HG03439 (cell line): ENCODE measurements at regions not wholly inside any gene's neighbourhood (a gene's known extent, or its start where the extent isn't known, plus 50 kb on each side); places are given as distances from the start of the nearest gene placed in this dataset.
"Not testable (repeated sequence)": the region's sequence is repeated elsewhere in the genome, so short reads cannot be mapped to it uniquely, and the experiment has no call there.

Experiments used
- ATAC-seq: cut with Tn5 transposase; IDR thresholded peaks from one replicate; pipeline ENCODE4 v1.9.1; 2021; ENCODE audit warnings: mild to moderate bottlenecking, moderate library complexity; ENCODE audit not compliant: unreplicated experiment

- no peak for ATAC-seq
Observed at GRCh38 chr5:104606258-104606829, 1043.8 kb upstream of the NUDT12 start.

DNA sequence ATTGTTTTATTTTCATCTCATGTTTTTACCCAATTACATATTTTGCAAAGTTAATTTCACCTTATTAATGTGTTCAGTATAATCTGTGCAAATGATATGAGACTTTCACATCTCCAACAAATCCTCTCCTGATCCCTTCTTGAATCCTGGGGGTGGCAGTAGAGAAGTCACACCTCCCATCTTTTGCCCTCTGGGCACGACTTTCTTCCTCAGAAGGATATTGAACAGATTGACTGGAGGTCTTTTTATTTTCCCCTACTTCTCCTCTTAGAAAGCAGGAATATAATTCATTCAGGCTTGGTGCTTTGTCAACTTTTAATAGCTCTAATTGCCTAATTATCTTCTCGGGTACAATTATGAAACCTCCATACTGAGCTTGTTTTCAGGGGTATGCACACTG is 1037.1 kb upstream of the NUDT12 start:
- no peak for ATAC-seq

DNA sequence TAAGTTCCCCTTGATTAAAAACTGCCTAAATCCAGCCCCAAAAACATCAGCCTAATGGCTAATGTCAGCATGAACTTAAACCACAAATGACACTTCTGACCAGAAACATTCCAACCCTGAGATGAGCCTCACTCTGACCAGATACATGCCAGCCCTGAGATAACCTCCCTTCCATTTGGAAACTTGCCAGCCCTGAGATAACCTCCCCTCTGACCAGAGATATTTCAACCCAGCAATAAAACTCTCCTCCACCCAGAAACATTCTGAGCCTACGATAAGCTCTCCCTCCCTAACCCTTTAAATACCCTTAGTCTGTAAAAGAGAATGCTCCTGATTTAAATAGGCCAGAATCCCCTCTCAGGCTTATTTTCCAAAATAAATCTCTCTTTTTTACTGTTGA is 1035.7 kb upstream of the NUDT12 start:
- no peak for ATAC-seq

DNA sequence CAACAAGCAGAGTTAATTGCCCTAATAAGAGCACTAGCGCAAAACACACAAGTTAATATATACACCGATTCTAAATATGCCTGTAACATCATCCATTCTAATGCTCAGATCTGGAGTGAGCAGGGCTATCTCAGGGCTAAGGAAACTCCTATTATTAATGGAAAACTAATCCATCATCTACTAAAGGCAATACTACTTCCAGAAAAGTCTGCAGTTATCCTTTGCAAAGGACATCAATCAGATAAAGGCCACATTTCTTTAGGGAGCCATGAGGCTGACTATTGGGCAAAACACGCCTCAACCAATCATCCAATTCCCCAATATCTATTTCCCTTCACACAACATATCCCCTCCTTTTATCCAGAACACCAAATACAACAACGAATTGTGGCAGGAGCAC is 1032.3 kb upstream of the NUDT12 start:
- no peak for ATAC-seq

DNA sequence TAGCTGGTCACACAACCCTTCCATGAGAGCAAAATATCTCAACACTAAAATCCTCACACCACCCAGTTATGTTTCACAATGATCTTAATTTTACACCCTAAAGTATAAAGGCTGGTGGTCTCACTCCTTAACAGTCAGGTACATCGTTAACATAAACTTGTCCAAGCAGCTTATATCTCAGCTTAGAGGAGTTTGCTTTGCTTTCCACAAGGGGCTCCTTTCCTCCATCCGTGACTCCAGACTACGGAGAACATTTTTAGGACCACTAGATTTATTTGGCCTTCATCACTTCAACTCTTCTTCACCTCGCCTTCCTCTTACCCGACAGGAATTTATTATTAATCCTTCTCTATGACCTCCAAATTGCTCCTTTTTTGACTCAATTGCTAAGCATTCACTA is 1014.1 kb upstream of the NUDT12 start:
- no peak for ATAC-seq

DNA sequence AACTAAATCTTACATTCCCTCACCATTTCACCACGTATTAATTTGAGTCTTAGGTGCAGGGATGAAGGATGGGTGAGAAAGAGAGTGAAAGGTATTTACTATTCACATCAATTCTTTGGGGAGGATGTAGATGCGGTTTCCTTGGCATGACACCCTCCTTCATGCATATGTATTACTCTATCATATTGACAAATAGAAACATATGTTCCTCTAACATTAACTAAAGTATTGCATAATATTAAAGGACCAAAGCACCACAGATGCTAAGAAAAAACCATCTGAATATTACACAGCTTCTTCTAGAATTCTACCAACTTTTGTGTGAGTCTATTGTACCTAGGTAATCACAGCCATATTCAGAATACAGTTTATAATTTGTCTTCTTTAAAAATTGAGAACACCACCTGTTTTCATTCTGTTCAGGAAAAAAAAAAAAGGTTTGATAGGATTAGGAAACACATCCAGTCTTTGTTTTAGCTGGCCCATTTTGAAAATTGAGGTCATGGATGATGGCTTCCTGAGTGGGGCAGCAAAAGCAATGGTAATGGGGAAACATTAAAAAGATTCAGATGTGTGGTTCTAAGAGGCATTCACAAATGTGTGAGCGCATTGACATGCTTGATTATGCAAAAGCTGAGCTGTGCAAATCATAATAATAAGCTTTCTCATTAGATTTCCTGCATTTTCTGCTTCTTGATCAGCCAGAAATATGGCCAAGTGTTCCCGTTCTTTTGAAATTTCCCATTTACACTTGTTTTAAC is 1011.5 kb upstream of the NUDT12 start:
- ATAC-seq = no peak

- ATAC-seq = no peak
Observed at GRCh38 chr5:104569621-104570020, 1007.0 kb upstream of the NUDT12 start.

- no peak for ATAC-seq
Observed at GRCh38 chr5:104564530-104564929, 1001.9 kb upstream of the NUDT12 start.

DNA sequence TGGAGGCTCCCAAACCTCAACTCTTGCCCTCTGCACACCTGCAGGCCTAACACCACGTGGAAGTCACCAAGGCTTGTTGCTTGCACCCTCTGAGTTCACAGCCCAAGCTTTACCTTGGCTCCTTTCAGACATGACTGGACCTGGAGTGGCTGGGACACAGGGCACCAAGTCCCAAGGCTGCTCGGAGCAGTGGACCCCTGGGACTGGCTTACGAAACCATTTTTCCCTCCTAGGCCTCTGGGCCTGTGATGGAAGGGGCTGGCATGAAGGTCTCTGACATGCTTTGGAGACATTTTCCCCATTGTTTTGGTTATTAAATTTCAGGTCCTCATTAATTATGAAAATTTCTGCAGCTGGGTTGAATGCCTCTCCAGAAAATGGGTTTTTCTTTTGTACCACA is 994.4 kb upstream of the NUDT12 start:
- no peak for ATAC-seq

DNA sequence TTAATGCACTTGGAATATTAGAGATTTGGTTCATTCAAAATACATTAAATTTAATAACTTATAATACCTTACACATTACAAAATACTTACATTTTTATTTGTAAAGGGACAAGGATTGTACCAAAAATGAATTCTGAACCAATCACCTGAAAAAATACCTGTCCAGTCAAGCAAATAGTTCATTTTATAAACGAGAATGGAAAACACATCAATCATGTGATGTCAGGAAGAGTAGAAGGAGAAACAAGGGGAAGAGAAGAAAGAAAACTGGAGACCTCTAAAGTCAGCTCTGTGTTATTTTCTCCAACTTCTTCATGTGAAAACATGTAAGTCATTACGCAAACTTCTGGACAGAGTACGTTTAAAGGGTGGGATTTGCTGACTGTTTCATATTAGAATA is 989.0 kb upstream of the NUDT12 start:
- no peak for ATAC-seq

DNA sequence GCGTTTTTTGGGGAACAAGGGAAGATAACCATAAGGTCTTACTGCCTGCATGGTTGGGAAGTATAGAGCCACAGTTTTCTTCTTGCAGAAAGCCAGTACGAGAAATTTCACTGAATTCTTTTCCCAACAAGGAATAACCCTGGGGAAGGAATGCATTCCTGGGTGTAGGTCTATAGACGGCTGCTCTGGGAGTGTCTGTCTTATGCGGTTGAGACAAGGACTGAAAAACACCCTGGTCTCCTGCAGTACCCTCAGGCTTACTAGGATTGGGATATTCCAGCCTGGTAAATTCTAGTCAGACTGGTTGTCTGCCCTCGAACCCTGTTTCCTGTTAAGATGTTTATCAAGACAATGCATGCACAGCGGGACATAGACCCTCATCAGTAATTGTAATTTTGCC is 984.3 kb upstream of the NUDT12 start:
- ATAC-seq = not testable (repeated sequence)

- no peak for ATAC-seq
Observed at GRCh38 chr5:104541141-104541785, 978.7 kb upstream of the NUDT12 start.

DNA sequence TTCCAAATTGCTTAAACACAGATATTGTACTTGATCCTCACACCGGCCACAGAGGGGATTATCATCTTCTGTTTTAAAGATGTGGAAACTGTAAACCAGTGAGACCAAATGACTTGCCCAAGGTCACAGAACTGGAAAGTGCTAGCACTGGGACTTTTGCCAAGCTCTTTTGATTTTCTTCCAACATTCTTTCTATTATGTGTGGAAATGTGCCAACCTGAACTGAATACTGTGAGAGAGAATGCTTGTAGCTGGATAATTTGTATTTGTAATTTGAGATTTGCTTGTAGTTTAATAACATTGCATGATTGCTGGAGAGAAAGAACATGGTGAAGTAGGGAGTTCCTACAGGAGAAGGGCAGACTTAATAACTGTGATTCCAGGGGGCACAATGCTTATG is 977.9 kb upstream of the NUDT12 start:
- no peak for ATAC-seq

DNA sequence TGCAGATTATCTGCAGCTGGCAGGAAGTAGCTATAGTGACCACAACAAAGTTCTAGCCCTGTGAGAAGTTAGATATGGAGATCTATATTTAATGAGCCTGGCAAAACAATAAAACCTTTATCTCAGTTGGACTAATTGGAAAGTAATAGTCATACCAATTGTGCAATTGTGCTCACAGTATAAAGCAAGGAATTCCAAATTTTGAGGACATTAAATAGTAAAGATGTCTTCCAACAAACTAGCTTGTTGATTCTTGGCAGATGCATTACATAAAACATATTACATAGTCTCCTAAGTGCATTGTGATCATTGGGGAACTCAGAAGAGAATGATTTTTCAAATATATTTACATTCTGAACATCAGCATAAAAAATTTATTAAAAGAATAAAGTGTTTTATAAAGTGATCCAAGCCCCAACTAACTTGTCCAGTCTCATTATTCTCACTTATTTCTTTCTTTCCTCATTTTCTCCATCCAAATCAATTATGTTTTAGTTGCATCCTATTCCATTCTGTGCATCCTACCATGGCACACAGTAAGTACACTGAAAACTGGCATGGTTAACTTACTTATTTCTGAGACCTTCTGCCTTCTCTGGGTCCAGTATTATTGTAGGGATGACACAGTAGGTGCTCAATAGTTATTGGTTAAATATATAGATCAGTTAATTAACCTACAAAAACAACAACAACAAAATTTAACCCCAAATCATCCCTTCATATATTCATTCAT is 977.2 kb upstream of the NUDT12 start:
- ATAC-seq = no peak

DNA sequence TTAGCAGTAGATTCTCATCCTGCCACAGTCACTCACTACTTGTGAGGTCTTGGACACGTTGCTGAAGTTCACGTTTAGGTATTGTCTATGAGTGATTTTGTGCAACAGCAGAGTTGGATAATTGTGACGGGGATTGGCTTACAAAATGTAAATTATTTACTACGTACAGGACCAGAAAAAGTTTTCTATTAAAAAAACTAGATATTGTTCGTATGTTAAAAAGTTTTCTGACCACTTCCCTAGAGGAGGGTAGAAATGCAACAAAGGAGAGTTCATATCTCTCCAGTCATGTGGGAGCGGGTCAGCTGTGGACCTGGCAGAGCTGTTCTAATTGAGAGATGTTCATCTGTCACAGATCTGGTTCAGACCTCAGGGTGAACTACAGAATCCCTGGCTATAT is 976.1 kb upstream of the NUDT12 start:
- no peak for ATAC-seq

DNA sequence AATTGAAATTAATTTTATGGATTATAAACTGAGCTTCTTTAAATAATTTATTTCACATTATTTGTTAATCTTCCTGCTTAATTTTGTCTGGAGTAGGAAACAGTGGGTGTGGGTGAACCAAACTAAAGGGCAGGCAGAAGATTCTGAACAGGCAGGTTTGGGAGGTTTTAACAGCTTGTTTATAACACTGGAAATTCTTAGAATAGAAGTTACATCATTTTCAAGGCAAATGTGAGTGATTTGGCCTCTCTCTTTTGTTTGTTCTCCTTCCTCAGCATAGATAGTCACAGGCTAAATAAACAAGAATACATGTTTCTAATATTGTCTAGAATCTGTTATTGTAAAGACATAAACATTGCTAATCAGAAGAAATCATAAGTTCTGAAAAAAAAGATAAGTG is 970.9 kb upstream of the NUDT12 start:
- ATAC-seq = no peak

GRCh38 chr5:104526866-104527265 is 964.3 kb upstream of the NUDT12 start:
- no peak for ATAC-seq

- ATAC-seq = no peak
Observed at GRCh38 chr5:104513640-104514072, 951.1 kb upstream of the NUDT12 start.

DNA sequence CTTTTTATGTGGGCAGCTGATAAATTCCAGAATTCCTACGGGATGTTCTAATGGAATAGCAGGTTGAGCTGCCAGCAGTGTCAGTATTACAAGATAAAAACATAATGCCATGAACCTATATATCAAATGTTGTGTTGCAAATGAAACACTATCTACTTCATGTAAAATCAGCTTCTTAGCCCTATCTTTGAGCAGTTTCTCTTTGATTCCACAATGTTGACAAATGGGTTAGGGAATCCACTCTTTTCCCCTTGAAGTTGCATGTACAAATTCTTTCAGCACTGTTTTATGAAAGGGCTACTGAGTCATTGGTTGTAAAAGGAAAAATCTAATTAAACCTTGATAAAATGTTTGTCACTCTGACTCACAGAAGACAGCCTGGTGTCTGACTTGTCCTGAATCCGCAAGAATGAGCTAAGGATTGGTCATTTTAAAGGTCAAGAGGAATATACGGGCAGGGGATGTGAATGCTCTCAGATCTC is 950.6 kb upstream of the NUDT12 start:
- no peak for ATAC-seq

DNA sequence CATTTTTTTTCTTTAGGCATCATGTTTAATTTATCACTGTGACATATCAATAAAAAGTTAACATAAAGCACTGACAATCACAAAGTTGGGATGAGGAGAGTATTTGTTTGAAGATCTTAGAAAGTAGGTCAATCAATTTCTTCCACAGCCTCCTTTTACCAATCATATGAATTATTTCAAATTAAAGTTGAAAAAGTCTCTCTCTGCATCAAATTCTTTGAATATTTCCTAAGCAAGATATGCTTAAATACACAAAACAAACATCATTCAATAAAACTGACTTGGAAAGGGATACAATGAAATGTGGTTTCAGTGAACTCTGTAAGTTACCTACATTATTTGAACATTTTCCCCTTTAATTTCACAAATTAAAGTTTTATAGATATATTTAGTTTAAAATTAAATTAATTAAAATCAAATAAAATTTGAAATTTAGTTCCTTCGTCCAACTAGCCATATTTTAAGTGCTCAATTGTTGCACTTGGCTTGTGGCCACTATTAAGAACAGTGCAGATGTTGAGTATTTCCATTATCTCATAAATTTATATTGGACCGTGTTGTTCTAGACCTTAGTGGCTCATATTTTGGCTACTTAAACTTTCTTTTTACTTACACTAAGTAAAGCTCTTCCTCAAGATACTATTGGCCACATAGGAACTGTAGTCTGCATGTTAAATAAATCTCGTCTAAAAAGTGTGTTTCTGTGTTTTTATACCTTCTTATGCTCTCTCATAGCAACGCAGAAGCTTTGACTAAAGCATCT is 949.7 kb upstream of the NUDT12 start:
- ATAC-seq = no peak

GRCh38 chr5:104498281-104498680 is 935.7 kb upstream of the NUDT12 start:
- no peak for ATAC-seq
